ENCODE measurements at regions not wholly inside any gene's neighbourhood (a gene's known extent, or its start where the extent isn't known, plus 50 kb on each side); places are given as distances from the start of the nearest gene placed in this dataset.
"Not testable (repeated sequence)": the region's sequence is repeated elsewhere in the genome, so short reads cannot be mapped to it uniquely, and the experiment has no call there.

GRCh38 chr14:105944632-105945610, 418.5 kb downstream of the TMEM121 start:
- TF ChIP-seq, protein P1, sequence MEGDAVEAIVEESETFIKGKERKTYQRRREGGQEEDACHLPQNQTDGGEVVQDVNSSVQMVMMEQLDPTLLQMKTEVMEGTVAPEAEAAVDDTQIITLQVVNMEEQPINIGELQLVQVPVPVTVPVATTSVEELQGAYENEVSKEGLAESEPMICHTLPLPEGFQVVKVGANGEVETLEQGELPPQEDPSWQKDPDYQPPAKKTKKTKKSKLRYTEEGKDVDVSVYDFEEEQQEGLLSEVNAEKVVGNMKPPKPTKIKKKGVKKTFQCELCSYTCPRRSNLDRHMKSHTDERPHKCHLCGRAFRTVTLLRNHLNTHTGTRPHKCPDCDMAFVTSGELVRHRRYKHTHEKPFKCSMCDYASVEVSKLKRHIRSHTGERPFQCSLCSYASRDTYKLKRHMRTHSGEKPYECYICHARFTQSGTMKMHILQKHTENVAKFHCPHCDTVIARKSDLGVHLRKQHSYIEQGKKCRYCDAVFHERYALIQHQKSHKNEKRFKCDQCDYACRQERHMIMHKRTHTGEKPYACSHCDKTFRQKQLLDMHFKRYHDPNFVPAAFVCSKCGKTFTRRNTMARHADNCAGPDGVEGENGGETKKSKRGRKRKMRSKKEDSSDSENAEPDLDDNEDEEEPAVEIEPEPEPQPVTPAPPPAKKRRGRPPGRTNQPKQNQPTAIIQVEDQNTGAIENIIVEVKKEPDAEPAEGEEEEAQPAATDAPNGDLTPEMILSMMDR (IDR thresholded peaks at IDR 0.05) = no peak
- H3K27ac Mint-ChIP-seq = peak overlapping the region; percentile 46
- intact Hi-C loops (cut with micrococcal nuclease) = loop anchor here (5.0 to 10.0 kb wide), 3 partner anchors 52 to 410 kb away; no protein-coding TSS in a partner anchor
- peak overlapping the region; percentile 24 for H3K4me3 Mint-ChIP-seq
- ATAC-seq (ENCODE audit: low read depth) (peak; percentile 70), DNase-seq (peak; percentile 53)
- no peaks in the 10 kb centered on the region for H3K9me3 Mint-ChIP-seq
- CTCF ChIA-PET = interaction anchor here (0.6 to 1.2 kb wide), 4 partner anchors 24 to 396 kb away, joined by 3 to 4 read pairs (median 3); no protein-coding TSS in a partner anchor
- POLR2A ChIA-PET = interaction anchor here (0.6 to 1.5 kb wide), 3 partner anchors 79 to 393 kb away, joined by 6 to 9 read pairs (median 9); no protein-coding TSS in a partner anchor
- H3K27me3 Mint-ChIP-seq = no peaks in the 10 kb centered on the region
- no peaks in the 10 kb centered on the region for H3K36me3 Mint-ChIP-seq (ENCODE audit: low read depth)
- H3K4me1 Mint-ChIP-seq = peaks cover 42% of the 10 kb centered on the region

DNA sequence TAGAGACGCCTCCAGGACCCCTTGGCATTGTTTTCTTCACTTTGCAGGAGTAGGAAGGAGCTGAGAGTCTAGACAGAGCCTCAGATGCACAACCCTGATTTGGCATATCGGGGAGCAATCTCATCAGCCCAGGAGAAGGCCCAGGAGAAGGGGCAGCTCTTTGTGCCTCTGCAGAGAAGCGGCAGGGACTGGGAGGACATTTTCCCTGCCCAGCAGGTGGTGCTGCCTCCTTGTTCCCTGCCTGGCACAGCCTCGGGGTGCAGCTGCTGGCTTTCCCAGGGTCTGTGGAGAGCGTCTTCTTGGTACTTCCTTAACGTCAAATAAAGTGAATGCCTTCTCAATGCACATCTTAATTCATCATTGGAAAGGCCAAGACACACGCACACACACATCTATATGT, 419.5 kb downstream of the TMEM121 start:
- CTCF ChIA-PET = no interaction called here
- DNase-seq = no peak
- intact Hi-C loops (cut with micrococcal nuclease) = loop anchor here (5.0 to 10.0 kb wide), 3 partner anchors 51 to 411 kb away; no protein-coding TSS in a partner anchor
- no peaks in the 10 kb centered on the region for H3K27me3 Mint-ChIP-seq
- no peak overlapping the region for H3K4me3 Mint-ChIP-seq
- no peaks in the 10 kb centered on the region for H3K36me3 Mint-ChIP-seq (ENCODE audit: low read depth)
- peaks cover 45% of the 10 kb centered on the region for H3K4me1 Mint-ChIP-seq
- POLR2A ChIA-PET = no interaction called here
- ATAC-seq (ENCODE audit: low read depth) = no peak
- TF ChIP-seq, protein P1 (IDR thresholded peaks at IDR 0.05) = no peak
- no peaks in the 10 kb centered on the region for H3K9me3 Mint-ChIP-seq
- H3K27ac Mint-ChIP-seq = no peak overlapping the region

DNA sequence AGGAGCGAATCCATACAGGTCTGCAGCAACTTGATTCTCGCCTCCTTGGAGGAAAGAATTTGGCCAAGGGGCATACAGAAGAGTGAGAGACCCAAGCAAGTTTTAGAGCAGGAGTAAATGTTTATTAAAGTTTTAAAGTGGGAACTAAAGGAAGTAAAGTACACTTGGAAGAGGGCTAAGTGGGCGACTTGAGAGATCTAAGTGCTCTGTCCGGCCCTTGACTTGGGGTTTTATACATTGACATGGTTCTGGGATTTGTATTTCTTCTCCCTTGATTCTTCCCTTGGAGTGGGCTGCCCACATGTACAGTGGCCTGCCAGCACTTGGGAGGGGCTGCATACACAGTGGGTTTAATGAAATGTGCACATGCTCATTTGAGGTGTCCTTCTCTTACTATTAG, 421.2 kb downstream of the TMEM121 start:
- H3K27me3 Mint-ChIP-seq = no peaks in the 10 kb centered on the region
- POLR2A ChIA-PET = no interaction called here
- H3K4me3 Mint-ChIP-seq = no peak overlapping the region
- TF ChIP-seq, protein P1 (IDR thresholded peaks at IDR 0.05) = no peak
- ATAC-seq (ENCODE audit: low read depth) = no peak
- DNase-seq = no peak
- no peak overlapping the region for H3K27ac Mint-ChIP-seq
- intact Hi-C loops (cut with micrococcal nuclease) = loop anchor here (5.0 to 10.0 kb wide), 3 partner anchors 50 to 413 kb away; no protein-coding TSS in a partner anchor
- no peaks in the 10 kb centered on the region for H3K36me3 Mint-ChIP-seq (ENCODE audit: low read depth)
- CTCF ChIA-PET = no interaction called here
- H3K9me3 Mint-ChIP-seq = no peaks in the 10 kb centered on the region
- H3K4me1 Mint-ChIP-seq = peaks cover 49% of the 10 kb centered on the region

DNA sequence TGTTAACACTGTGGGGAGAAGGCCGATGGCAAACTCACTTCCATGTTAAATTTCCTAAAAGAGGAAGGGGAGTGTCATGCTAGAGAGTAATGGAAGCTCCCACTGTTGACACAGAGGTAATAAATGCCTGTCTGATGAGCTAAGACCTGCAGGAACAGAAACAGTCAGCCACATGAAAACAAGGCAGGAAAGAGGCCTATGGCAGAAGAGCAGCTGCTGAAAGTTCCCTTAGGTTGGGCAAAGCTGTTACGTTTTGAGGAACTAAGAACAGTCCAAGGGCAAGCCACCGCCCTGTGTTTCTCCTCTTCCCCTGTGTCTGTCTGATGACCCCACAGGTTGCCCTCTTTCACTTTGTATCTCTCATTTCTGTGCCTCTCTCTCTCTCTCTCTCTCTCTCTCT, 422.6 kb downstream of the TMEM121 start:
- DNase-seq; H3K36me3 Mint-ChIP-seq (ENCODE audit: low read depth); CTCF ChIA-PET; POLR2A ChIA-PET; H3K27me3 Mint-ChIP-seq; H3K9me3 Mint-ChIP-seq: not testable (repeated sequence)
- Mint-ChIP-seq H3K27ac (peak overlapping the region; percentile 63), H3K4me1 (peaks cover 52% of the 10 kb centered on the region), H3K4me3 (peak overlapping the region; percentile 24)
- peak; percentile 65 for ATAC-seq (ENCODE audit: low read depth)
- intact Hi-C loops (cut with micrococcal nuclease) = loop anchor here (5.0 to 10.0 kb wide), 3 partner anchors 48 to 414 kb away; no protein-coding TSS in a partner anchor

- H3K27me3 Mint-ChIP-seq; H3K9me3 Mint-ChIP-seq; H3K4me3 Mint-ChIP-seq; DNase-seq; H3K36me3 Mint-ChIP-seq (ENCODE audit: low read depth); CTCF ChIA-PET; intact Hi-C loops (cut with micrococcal nuclease): not testable (repeated sequence)
- POLR2A ChIA-PET = interaction anchor here (0.6 to 1.3 kb wide), 3 partner anchors 18 to 896 kb away, joined by 3 to 6 read pairs (median 3); no protein-coding TSS in a partner anchor
- ATAC-seq (ENCODE audit: low read depth) = peak; percentile 73
- peak overlapping the region; percentile 46 for H3K27ac Mint-ChIP-seq
- peaks cover 42% of the 10 kb centered on the region for H3K4me1 Mint-ChIP-seq
Measured at GRCh38 chr14:105950364-105950892, 424.0 kb downstream of the TMEM121 start.

- Mint-ChIP-seq H3K27me3 (no peaks in the 10 kb centered on the region), H3K36me3 (ENCODE audit: low read depth) (no peaks in the 10 kb centered on the region), H3K4me1 (peaks cover 39% of the 10 kb centered on the region), H3K4me3 (no peak overlapping the region), H3K27ac (no peak overlapping the region), H3K9me3 (no peaks in the 10 kb centered on the region)
- ChIA-PET CTCF (no interaction called here), POLR2A (interaction anchor here (1.3 kb wide), 1 partner anchor 17 kb away, joined by 3 read pairs; no protein-coding TSS in a partner anchor)
- TF ChIP-seq, protein P1 (IDR thresholded peaks at IDR 0.05) = no peak
- intact Hi-C loops (cut with micrococcal nuclease) = no loop called here
- DNase-seq (no peak), ATAC-seq (ENCODE audit: low read depth) (no peak)
Measured at GRCh38 chr14:105951399-105951798, 425.0 kb downstream of the TMEM121 start.
